B cell (primary cell): ENCODE measurements at regions not wholly inside any gene's neighbourhood (a gene's known extent, or its start where the extent isn't known, plus 50 kb on each side); places are given as distances from the start of the nearest gene placed in this dataset.

ENCODE experiments used
- ATAC-seq: fragments of 200-7000 bp; cut with Tn5 transposase; one replicate; pipeline ENCODE4 v1.10.0; 2021; ENCODE audit warnings: low read depth, mild to moderate bottlenecking, moderate number of reproducible peaks, moderate library complexity
- CTCF ChIA-PET: fragments of 350-600 bp; sonication (Branson Sonifier 250); formaldehyde crosslinking; loops from one replicate; lab custom pipeline; 2021; ENCODE audit warnings: antibody characterized with exemption, inconsistent platforms; lab: Charles Lee
- POLR2A ChIA-PET: fragments of 350-600 bp; sonication (Branson Sonifier 250); formaldehyde crosslinking; loops from one replicate; lab custom pipeline; 2021; ENCODE audit warnings: antibody characterized with exemption; lab: Charles Lee
- DNase-seq: peaks from one replicate; pipeline ENCODE4 v3.0.0; 2013
- H2AFZ ChIP-seq: 2 replicates; pipeline ENCODE4 v1.6.1; 2012; ENCODE audit warnings: mild to moderate bottlenecking, low read depth, low read length; ENCODE audit not compliant: insufficient read depth, poor library complexity, severe bottlenecking
- H3K27ac ChIP-seq, 2 donors: 1 replicate in 1 of 2; 2 replicates in 1 of 2; pipeline ENCODE4 v1.5.1; 2012 to 2013; ENCODE audit warnings: low read length in 2 of 2, mild to moderate bottlenecking in 2 of 2, moderate library complexity in 1 of 2
- H3K27me3 ChIP-seq, 4 experiments: fragments of 200-600 bp in 1 of 4; sonication (generic) in 1 of 4; replicated peaks in 1 of 4; 1 replicate in 2 of 4; 2 replicates in 2 of 4; pipeline versions ENCODE4 v1.6.1 to v1.7.0; 2013 to 2016; ENCODE audit warnings: low read length in 3 of 4, mild to moderate bottlenecking in 2 of 4, mixed read lengths in 1 of 4, moderate library complexity in 1 of 4; ENCODE audit not compliant: insufficient read depth in 4 of 4, control insufficient read depth in 3 of 4; ENCODE audit errors: control extremely low read depth in 1 of 4
- H3K36me3 ChIP-seq, 2 experiments: replicated peaks in 1 of 2; 1 replicate in 1 of 2; 2 replicates in 1 of 2; pipeline versions ENCODE4 v1.6.1 to v1.7.1; 2013; ENCODE audit warnings: low read length in 1 of 2; ENCODE audit not compliant: insufficient read depth in 2 of 2, control insufficient read depth in 1 of 2; ENCODE audit errors: control extremely low read depth in 1 of 2, extremely low read depth in 1 of 2
- H3K4me1 ChIP-seq, 2 donors: fragments of 200-600 bp in 1 of 2; sonication (generic) in 1 of 2; 1 replicate in 1 of 2; 2 replicates in 1 of 2; pipeline versions ENCODE4 v1.5.1 to v1.6.1; 2013 to 2017; ENCODE audit warnings: low read length in 2 of 2; ENCODE audit not compliant: control insufficient read depth in 2 of 2, insufficient read depth in 2 of 2
- H3K4me2 ChIP-seq: replicated peaks from 2 replicates; pipeline ENCODE3; 2012; ENCODE audit warnings: mild to moderate bottlenecking, low read depth, low read length; ENCODE audit not compliant: poor library complexity, severe bottlenecking
- H3K4me3 ChIP-seq, 5 experiments: fragments of 200-600 bp in 1 of 5; sonication (generic) in 1 of 5; 1 replicate in 3 of 5; 2 replicates in 2 of 5; pipeline versions ENCODE4 v1.5.1 to v1.7.0; 2011 to 2016; ENCODE audit warnings: low read length in 4 of 5, mild to moderate bottlenecking in 4 of 5, low read depth in 2 of 5, control low read depth in 1 of 5, moderate library complexity in 1 of 5; ENCODE audit not compliant: insufficient read depth in 1 of 5; ENCODE audit errors: control extremely low read depth in 1 of 5, extremely low read depth in 1 of 5
- H3K79me2 ChIP-seq: fragments of 200-600 bp; sonication (generic); one replicate; pipeline ENCODE4 v1.6.0; 2016; ENCODE audit warnings: low read length; ENCODE audit not compliant: control insufficient read depth, insufficient read depth
- H3K9ac ChIP-seq: fragments of 200-600 bp; sonication (generic); 2 replicates; pipeline ENCODE4 v1.6.1; 2017; ENCODE audit warnings: mild to moderate bottlenecking, low read length, moderate library complexity
- H3K9me3 ChIP-seq, 3 donors: one replicate each; pipeline versions ENCODE4 v1.6.1 to v1.7.1; 2013; ENCODE audit warnings: low read length in 2 of 3; ENCODE audit not compliant: control insufficient read depth in 2 of 3, insufficient read depth in 1 of 3; ENCODE audit errors: control extremely low read depth in 1 of 3
- H4K20me1 ChIP-seq: 2 replicates; pipeline ENCODE4 v1.6.0; 2012; ENCODE audit warnings: mild to moderate bottlenecking, low read length; ENCODE audit not compliant: insufficient read depth, control insufficient read depth, poor library complexity, severe bottlenecking
- H3K27ac Mint-ChIP-seq: one replicate; pipeline ENCODE4 v1.8.0; 2021; ENCODE audit warnings: mixed read lengths
- H3K27me3 Mint-ChIP-seq: one replicate; pipeline ENCODE4 v1.8.0; 2021; ENCODE audit warnings: mixed read lengths
- H3K4me1 Mint-ChIP-seq: one replicate; pipeline ENCODE4 v1.8.0; 2021; ENCODE audit warnings: mixed read lengths
- H3K4me3 Mint-ChIP-seq: one replicate; pipeline ENCODE4 v1.8.0; 2021; ENCODE audit warnings: mixed read lengths
- H3K9me3 Mint-ChIP-seq: one replicate; pipeline ENCODE4 v1.8.0; 2022; ENCODE audit warnings: mixed read lengths; ENCODE audit not compliant: insufficient read depth
- EZH2 ChIP-seq: IDR thresholded peaks from 2 replicates; pipeline ENCODE4 v1.6.1; 2012; ENCODE audit warnings: borderline replicate concordance, low read depth, mild to moderate bottlenecking, moderate library complexity, low read length; ENCODE audit not compliant: insufficient read depth, poor library complexity, severe bottlenecking
- WGBS: methylation state at CpG from one replicate; pipeline ENCODE4 v1.1.5; 2013; ENCODE audit warnings: missing lambda C conversion rate; ENCODE audit not compliant: insufficient coverage; 5-methylcytosine and 5-hydroxymethylcytosine counted together
- intact Hi-C: fragments of 100-400 bp; cut with micrococcal nuclease; formaldehyde crosslinking; loops from one replicate; pipeline ENCODE4 v1.10.0; 2022
- TF ChIP-seq, protein P1 (sequence below): fragments of 200-600 bp; IDR thresholded peaks from one replicate; pipeline ENCODE4 v1.8.0; 2022; ENCODE audit warnings: antibody characterized with exemption, mild to moderate bottlenecking

DNA sequence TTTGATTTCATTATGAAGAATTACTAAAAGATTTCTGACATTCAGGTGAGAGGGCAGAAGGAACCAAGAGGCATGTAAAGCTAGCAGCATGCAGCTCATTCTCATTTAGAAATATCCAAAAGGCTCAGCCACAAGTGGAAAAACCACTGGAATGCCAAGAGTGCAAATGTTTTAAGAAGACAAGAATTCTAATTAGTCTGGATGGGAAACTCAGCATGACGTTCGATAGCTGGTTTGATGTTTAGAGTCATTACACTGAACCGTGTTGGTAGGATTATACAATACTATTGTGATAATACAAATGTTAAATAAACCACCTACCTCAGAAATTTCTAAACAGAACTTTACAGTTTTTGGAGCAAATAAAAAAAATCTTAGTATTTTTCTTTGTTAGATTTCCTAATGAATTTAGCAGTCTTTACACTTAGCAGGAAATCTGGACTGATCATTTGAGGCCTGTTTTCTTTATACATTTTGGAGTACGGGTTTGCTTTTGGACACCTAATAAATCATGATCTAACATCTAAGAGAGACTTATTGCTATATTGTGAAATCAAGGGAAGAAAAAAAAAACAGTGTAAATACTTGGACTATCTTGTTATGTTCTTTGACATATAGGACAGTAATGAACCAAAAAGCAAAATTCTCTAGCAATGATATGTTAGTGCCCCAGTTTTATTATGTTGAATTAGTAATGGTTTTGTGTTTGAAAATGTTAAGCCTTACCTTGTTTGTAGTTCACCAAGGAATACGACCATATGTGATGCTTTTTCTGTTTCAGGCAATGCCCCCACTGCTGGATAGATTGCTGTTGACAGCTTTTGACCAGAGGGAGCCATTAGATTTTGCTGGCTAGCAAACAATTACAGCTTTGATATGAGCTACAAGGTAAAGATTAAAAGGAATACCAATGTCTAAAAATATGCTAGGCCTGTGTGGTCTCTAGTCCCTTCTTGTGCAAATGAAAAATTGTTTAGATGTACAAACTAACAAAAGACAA, 354.1 kb upstream of the SEMA3A start:
- no peak overlapping the region for H3K4me2 ChIP-seq
- Mint-ChIP-seq H3K4me1 (no peaks in the 10 kb centered on the region), H3K27me3 (no peaks in the 10 kb centered on the region), H3K27ac (no peak overlapping the region), H3K9me3 (no peaks in the 10 kb centered on the region), H3K4me3 (no peak overlapping the region)
- WGBS = 80% methylated on average over 1 of the region's 5 CpGs
- no peak overlapping the region for H3K27ac ChIP-seq
- intact Hi-C loops = no loop called here
- TF ChIP-seq, protein P1, sequence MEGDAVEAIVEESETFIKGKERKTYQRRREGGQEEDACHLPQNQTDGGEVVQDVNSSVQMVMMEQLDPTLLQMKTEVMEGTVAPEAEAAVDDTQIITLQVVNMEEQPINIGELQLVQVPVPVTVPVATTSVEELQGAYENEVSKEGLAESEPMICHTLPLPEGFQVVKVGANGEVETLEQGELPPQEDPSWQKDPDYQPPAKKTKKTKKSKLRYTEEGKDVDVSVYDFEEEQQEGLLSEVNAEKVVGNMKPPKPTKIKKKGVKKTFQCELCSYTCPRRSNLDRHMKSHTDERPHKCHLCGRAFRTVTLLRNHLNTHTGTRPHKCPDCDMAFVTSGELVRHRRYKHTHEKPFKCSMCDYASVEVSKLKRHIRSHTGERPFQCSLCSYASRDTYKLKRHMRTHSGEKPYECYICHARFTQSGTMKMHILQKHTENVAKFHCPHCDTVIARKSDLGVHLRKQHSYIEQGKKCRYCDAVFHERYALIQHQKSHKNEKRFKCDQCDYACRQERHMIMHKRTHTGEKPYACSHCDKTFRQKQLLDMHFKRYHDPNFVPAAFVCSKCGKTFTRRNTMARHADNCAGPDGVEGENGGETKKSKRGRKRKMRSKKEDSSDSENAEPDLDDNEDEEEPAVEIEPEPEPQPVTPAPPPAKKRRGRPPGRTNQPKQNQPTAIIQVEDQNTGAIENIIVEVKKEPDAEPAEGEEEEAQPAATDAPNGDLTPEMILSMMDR = no peak
- TF ChIP-seq EZH2 = no peak
- ChIA-PET POLR2A (no interaction called here), CTCF (no interaction called here)
- H3K27me3 ChIP-seq = no peaks in the 10 kb centered on the region
- no peak overlapping the region for H3K4me3 ChIP-seq
- peaks cover 0 to 7% (median 0%) of the 10 kb centered on the region in 3 donors for H3K9me3 ChIP-seq
- H3K79me2 ChIP-seq = no peaks in the 10 kb centered on the region
- H3K36me3 ChIP-seq = no peaks in the 10 kb centered on the region
- H2AFZ ChIP-seq = no peak overlapping the region
- H3K9ac ChIP-seq = no peak overlapping the region
- H3K4me1 ChIP-seq = no peaks in the 10 kb centered on the region
- no peak for ATAC-seq
- DNase-seq = no peak
- no peaks in the 10 kb centered on the region for H4K20me1 ChIP-seq

DNA sequence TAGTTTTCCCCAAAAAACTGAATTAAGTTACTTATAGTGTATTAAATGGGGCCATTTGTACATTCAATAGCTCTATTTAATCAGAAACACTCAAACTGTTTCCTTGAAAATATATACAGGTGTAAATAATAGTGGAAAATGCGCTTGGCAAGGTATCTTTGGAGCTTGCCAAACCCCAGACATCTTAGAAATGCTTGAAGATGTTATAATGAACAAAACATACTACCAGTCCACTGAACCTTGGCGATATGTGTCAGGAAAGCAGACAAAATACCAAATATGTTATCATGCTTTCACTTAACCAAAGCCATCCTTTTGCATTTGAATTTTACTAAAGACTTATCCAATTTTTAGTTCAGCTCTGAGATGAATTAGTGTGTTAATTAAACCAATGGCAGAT, 352.7 kb upstream of the SEMA3A start:
- POLR2A ChIA-PET = no interaction called here
- no peak overlapping the region for H2AFZ ChIP-seq
- H3K27me3 ChIP-seq = no peaks in the 10 kb centered on the region
- H3K36me3 ChIP-seq = no peaks in the 10 kb centered on the region
- no peak overlapping the region for H3K27ac Mint-ChIP-seq
- H4K20me1 ChIP-seq = no peaks in the 10 kb centered on the region
- H3K9ac ChIP-seq = no peak overlapping the region
- no CpG with 5 or more reads among the region's 2 CpGs for WGBS
- H3K4me1 Mint-ChIP-seq = no peaks in the 10 kb centered on the region
- no peak for DNase-seq
- TF ChIP-seq, protein P1 = no peak
- no peak for TF ChIP-seq EZH2
- H3K79me2 ChIP-seq = no peaks in the 10 kb centered on the region
- peaks cover 0 to 3% (median 0%) of the 10 kb centered on the region in 3 donors for H3K9me3 ChIP-seq
- no peak overlapping the region for H3K4me2 ChIP-seq
- no peak overlapping the region for H3K4me3 Mint-ChIP-seq
- H3K27ac ChIP-seq = no peak overlapping the region
- H3K27me3 Mint-ChIP-seq = no peaks in the 10 kb centered on the region
- ATAC-seq = no peak
- no peaks in the 10 kb centered on the region for H3K4me1 ChIP-seq
- H3K4me3 ChIP-seq = no peak overlapping the region
- CTCF ChIA-PET = no interaction called here
- H3K9me3 Mint-ChIP-seq = no peaks in the 10 kb centered on the region
- intact Hi-C loops = no loop called here
